Upper lobe of left lung (tissue), 6 donors: ENCODE measurements at regions not wholly inside any gene's neighbourhood (a gene's known extent, or its start where the extent isn't known, plus 50 kb on each side); places are given as distances from the start of the nearest gene placed in this dataset.
"Not testable (repeated sequence)": the region's sequence is repeated elsewhere in the genome, so short reads cannot be mapped to it uniquely, and the experiment has no call there.

ENCODE experiments used
- ATAC-seq, 2 donors: fragments of 200-7000 bp; cut with Tn5 transposase; one replicate each; pipeline ENCODE4 v1.9.1; 2022; ENCODE audit warnings: mild to moderate bottlenecking in 2 of 2, moderate library complexity in 2 of 2; ENCODE audit not compliant: low FRiP score in 2 of 2
- DNase-seq, 2 donors: peaks; one replicate each; pipeline ENCODE4 v3.0.0-alpha.2; 2019 to 2020
- H3K27ac ChIP-seq, 4 donors: fragments of 200-600 bp; sonication (generic); one replicate each; pipeline ENCODE4 v1.5.1; 2016 to 2019
- H3K27me3 ChIP-seq, 4 donors: fragments of 200-600 bp; sonication (generic); one replicate each; pipeline ENCODE4 v1.5.1; 2017 to 2019
- H3K36me3 ChIP-seq, 4 donors: fragments of 200-600 bp; sonication (generic); one replicate each; pipeline ENCODE4 v1.5.1; 2016 to 2019
- H3K4me1 ChIP-seq, 4 donors: fragments of 200-600 bp; sonication (generic); one replicate each; pipeline ENCODE4 v1.5.1; 2018 to 2019
- H3K4me3 ChIP-seq, 4 donors: fragments of 200-600 bp; sonication (generic); one replicate each; pipeline ENCODE4 v1.5.1; 2017 to 2019; ENCODE audit warnings: mild to moderate bottlenecking in 2 of 4, moderate library complexity in 1 of 4
- H3K9me3 ChIP-seq, 4 donors: fragments of 200-600 bp; sonication (generic); one replicate each; pipeline ENCODE4 v1.5.1; 2018 to 2019
- CTCF ChIP-seq, 6 experiments: fragments of 450-650 bp in 4 of 6; fragments of 200-600 bp in 2 of 6; sonication (generic) in 2 of 6; IDR thresholded peaks; one replicate each; pipeline ENCODE4 v1.5.1; 2016 to 2019; ENCODE audit warnings: antibody characterized with exemption in 6 of 6
- EP300 ChIP-seq, 4 donors: sonication (generic); formaldehyde crosslinking; IDR thresholded peaks; one replicate each; pipeline ENCODE4 v1.5.1; 2017; ENCODE audit warnings: antibody characterized with exemption in 4 of 4, control low read depth in 2 of 4
- POLR2A ChIP-seq, 4 donors: fragments of 450-650 bp; IDR thresholded peaks; one replicate each; pipeline ENCODE4 v1.5.1; 2016 to 2017; ENCODE audit warnings: antibody characterized with exemption in 4 of 4, mild to moderate bottlenecking in 2 of 4
- POLR2AphosphoS5 ChIP-seq, 2 donors: sonication (generic); formaldehyde crosslinking; IDR thresholded peaks; one replicate each; pipeline ENCODE4 v1.5.1; 2017; ENCODE audit warnings: antibody characterized with exemption in 2 of 2
- WGBS, 2 donors: methylation state at CpG; one replicate each; pipeline ENCODE4 v1.1.5; 2017 to 2018; 5-methylcytosine and 5-hydroxymethylcytosine counted together
- donor health status: DM: no; HTN: no; CAD: no; lungs with moderate emphysema.
- donor health status: DM: no; HTN: yes; CAD: no; lungs with severe emphysema.

GRCh38 chrX:77275392-77275791 lies 171.8 kb upstream of the FGF16 start:
- ATAC-seq = no peak

GRCh38 chrX:77276742-77277141 lies 170.4 kb upstream of the FGF16 start:
- Histone ChIP-seq H3K4me3 (no peak overlapping the region), H3K36me3 (no peaks in the 10 kb centered on the region), H3K9me3 (peaks cover 0 to 10% (median 0%) of the 10 kb centered on the region in 4 donors), H3K27me3 (no peaks in the 10 kb centered on the region), H3K27ac (no peak overlapping the region), H3K4me1 (no peaks in the 10 kb centered on the region)
- TF ChIP-seq POLR2AphosphoS5 (IDR thresholded peaks at IDR 0.05) = no peak
- no peak for TF ChIP-seq CTCF (IDR thresholded peaks at IDR 0.05)
- no peak for TF ChIP-seq POLR2A (IDR thresholded peaks at IDR 0.05)
- no peak for TF ChIP-seq EP300 (IDR thresholded peaks at IDR 0.05)
- no peak for DNase-seq
- 13 to 33% methylated on average over 1 of the region's 1 CpG for WGBS, 2 donors
- no peak for ATAC-seq

More at GRCh38 chrX:77275392-77275791, 171.8 kb upstream of the FGF16 start:
- no peak overlapping the region for H3K4me3 ChIP-seq
- H3K4me1 ChIP-seq = no peaks in the 10 kb centered on the region
- no peak overlapping the region for H3K27ac ChIP-seq
- TF ChIP-seq EP300 (IDR thresholded peaks at IDR 0.05) = no peak
- H3K36me3 ChIP-seq = no peaks in the 10 kb centered on the region
- DNase-seq = no peak
- peaks cover 0 to 5% (median 0%) of the 10 kb centered on the region in 4 donors for H3K9me3 ChIP-seq
- no peaks in the 10 kb centered on the region for H3K27me3 ChIP-seq
- 100% methylated on average over 1 of the region's 1 CpG; no CpG with 5 or more reads in 1 of the 2 donors for WGBS, 2 donors

GRCh38 chrX:77277911-77278310 lies 169.3 kb upstream of the FGF16 start:
- Histone ChIP-seq H3K4me3 (no peak overlapping the region), H3K27me3 (no peaks in the 10 kb centered on the region), H3K36me3 (no peaks in the 10 kb centered on the region), H3K4me1 (no peaks in the 10 kb centered on the region), H3K9me3 (peaks cover 0 to 5% (median 0%) of the 10 kb centered on the region in 4 donors), H3K27ac (no peak overlapping the region)
- DNase-seq (no peak), ATAC-seq (no peak)
- WGBS, 2 donors = 64 to 79% methylated on average over 2 of the region's 2 CpGs
- TF ChIP-seq POLR2AphosphoS5 (IDR thresholded peaks at IDR 0.05) (no peak), EP300 (IDR thresholded peaks at IDR 0.05) (no peak), CTCF (IDR thresholded peaks at IDR 0.05) (no peak), POLR2A (IDR thresholded peaks at IDR 0.05) (no peak)

- H3K27ac ChIP-seq, H3K4me3 ChIP-seq, H3K9me3 ChIP-seq, H3K27me3 ChIP-seq, ATAC-seq, H3K36me3 ChIP-seq, H3K4me1 ChIP-seq: not testable (repeated sequence)
- WGBS, 2 donors = 80% methylated on average over 5 of the region's 19 CpGs; no CpG with 5 or more reads in 1 of the 2 donors
- peak in 1 of 2 donors; percentile 17 for DNase-seq
Observed at GRCh38 chrX:77279373-77279772, 167.8 kb upstream of the FGF16 start.

DNA sequence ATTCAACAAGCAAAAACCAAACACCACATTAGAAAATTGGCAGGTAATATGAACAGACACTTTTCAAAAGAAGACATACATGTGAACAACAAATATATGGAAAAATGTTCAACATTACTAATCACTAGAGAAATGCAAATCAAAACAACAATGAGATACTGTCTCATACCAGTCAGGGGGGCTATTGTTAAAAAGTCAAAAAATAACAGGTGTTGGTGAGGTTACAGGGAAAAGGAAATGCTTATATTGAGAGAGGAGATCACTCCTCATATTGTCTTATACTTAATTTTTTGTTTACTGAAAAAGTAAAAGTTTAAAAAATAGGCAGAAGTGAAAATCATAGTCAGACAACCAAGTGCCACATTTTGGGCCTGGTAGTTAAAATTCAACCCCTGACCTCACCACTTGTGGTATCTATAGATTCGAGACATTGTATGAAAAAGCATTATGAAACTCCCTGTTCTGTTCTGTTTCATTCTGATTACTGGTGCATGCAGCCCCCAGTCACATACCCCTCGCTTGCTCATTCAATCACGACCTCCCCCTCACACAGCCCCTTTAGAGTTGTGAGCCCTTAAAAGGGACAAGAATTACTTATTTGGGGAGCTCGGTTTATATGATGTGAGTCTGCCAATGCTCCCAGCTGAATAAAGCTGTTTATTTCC lies 153.7 kb upstream of the FGF16 start:
- Histone ChIP-seq H3K9me3 (no peaks in the 10 kb centered on the region), H3K4me3 (no peak overlapping the region), H3K36me3 (no peaks in the 10 kb centered on the region), H3K27me3 (no peaks in the 10 kb centered on the region), H3K4me1 (no peaks in the 10 kb centered on the region), H3K27ac (no peak overlapping the region)
- ATAC-seq (no peak), DNase-seq (no peak)
- TF ChIP-seq CTCF (IDR thresholded peaks at IDR 0.05) = no peak
- TF ChIP-seq EP300 (IDR thresholded peaks at IDR 0.05) = no peak
- no peak for TF ChIP-seq POLR2A (IDR thresholded peaks at IDR 0.05)
- no peak for TF ChIP-seq POLR2AphosphoS5 (IDR thresholded peaks at IDR 0.05)
- WGBS, 2 donors = 66 to 79% methylated on average over 4 of the region's 4 CpGs

DNA sequence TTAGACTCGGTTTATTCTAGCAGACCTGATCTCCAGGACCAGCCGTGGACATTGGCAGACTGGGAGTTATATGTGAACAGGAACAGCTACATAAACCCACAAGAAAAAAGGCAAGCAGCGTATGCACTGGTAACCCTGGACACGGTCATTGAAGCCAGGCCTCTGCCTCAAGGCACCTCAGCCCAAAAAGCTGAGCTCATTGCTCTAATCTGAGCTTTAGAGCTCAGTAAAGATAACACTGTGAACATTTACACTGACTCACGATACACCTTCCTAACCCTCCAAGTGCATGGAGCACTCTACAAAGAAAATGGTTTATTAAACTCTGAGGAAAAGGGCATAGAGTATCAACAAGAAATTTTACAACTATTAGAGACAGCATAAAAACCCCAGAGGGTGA lies 148.9 kb upstream of the FGF16 start:
- ATAC-seq = no peak
- Histone ChIP-seq H3K27ac (no peak overlapping the region), H3K4me3 (no peak overlapping the region), H3K27me3 (no peaks in the 10 kb centered on the region), H3K36me3 (no peaks in the 10 kb centered on the region), H3K9me3 (peaks cover 0 to 2% (median 0%) of the 10 kb centered on the region in 4 donors), H3K4me1 (no peaks in the 10 kb centered on the region)
- 78 to 87% methylated on average over 5 of the region's 5 CpGs for WGBS, 2 donors
- TF ChIP-seq POLR2A (IDR thresholded peaks at IDR 0.05) (no peak), EP300 (IDR thresholded peaks at IDR 0.05) (no peak), CTCF (IDR thresholded peaks at IDR 0.05) (no peak), POLR2AphosphoS5 (IDR thresholded peaks at IDR 0.05) (no peak)
- DNase-seq = no peak
